Peyer's patch (tissue), 4 donors: ENCODE measurements at regions not wholly inside any gene's neighbourhood (a gene's known extent, or its start where the extent isn't known, plus 50 kb on each side); places are given as distances from the start of the nearest gene placed in this dataset.

Experiments used
- POLR2A ChIP-seq, 2 donors: fragments of 450-650 bp; IDR thresholded peaks; one replicate each; pipeline ENCODE4 v1.5.1; 2017; ENCODE audit warnings: antibody characterized with exemption in 2 of 2, mild to moderate bottlenecking in 2 of 2, moderate library complexity in 2 of 2
- TF ChIP-seq, protein P1 (sequence below), 6 experiments: fragments of 450-650 bp in 4 of 6; fragments of 200-600 bp in 2 of 6; sonication (generic) in 1 of 6; IDR thresholded peaks; one replicate each; pipeline ENCODE4 v1.5.1; 2017 to 2019; ENCODE audit warnings: antibody characterized with exemption in 6 of 6, mild to moderate bottlenecking in 3 of 6, moderate library complexity in 1 of 6

DNA sequence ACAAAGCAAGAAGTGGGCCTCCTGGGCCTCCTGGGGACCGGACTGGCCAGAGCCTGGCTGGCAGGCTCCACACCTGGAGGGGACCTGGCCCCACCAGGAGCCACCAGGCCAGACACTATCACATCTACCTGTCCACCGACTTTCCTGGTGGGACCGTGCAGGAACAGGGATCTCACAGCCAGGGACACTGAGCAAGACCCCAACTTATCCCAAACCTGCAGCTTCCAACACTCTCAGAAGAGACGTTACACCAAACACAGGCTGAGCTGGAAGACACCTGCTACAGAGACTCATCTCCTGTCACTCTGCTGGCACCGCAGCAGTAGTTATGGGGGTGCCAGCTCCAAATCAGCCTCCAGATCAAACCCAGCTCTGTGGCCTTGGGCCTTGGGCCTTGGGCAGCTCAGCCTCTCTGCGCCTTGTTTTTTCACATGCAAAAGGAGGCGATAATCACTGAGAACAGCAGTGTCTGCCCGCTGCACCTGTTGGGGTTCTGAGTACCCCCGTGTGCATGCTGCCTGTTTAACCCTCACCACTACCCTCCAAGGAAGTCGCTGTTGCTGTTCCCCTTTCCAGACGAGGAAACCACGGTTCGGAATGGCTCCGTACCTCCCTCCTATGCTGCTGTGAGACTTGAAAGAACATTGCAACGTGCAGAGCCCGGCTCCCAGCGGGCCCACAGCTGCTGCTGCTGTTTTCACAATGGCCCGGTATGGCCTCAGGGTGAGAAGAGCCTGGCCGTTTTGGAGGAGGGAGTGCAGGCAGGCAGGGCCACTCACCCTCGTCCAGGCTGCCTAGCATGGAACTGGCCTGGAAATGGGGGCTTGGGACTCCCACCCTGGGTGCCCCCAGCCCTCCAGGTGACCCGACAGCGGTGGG is 69.6 kb downstream of the ADRA2C start:
- TF ChIP-seq POLR2A (IDR thresholded peaks at IDR 0.05): no peak
- TF ChIP-seq, protein P1, sequence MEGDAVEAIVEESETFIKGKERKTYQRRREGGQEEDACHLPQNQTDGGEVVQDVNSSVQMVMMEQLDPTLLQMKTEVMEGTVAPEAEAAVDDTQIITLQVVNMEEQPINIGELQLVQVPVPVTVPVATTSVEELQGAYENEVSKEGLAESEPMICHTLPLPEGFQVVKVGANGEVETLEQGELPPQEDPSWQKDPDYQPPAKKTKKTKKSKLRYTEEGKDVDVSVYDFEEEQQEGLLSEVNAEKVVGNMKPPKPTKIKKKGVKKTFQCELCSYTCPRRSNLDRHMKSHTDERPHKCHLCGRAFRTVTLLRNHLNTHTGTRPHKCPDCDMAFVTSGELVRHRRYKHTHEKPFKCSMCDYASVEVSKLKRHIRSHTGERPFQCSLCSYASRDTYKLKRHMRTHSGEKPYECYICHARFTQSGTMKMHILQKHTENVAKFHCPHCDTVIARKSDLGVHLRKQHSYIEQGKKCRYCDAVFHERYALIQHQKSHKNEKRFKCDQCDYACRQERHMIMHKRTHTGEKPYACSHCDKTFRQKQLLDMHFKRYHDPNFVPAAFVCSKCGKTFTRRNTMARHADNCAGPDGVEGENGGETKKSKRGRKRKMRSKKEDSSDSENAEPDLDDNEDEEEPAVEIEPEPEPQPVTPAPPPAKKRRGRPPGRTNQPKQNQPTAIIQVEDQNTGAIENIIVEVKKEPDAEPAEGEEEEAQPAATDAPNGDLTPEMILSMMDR (IDR thresholded peaks at IDR 0.05): no peak
